ENCODE measurements at regions not wholly inside any gene's neighbourhood (a gene's known extent, or its start where the extent isn't known, plus 50 kb on each side); places are given as distances from the start of the nearest gene placed in this dataset.

DNA sequence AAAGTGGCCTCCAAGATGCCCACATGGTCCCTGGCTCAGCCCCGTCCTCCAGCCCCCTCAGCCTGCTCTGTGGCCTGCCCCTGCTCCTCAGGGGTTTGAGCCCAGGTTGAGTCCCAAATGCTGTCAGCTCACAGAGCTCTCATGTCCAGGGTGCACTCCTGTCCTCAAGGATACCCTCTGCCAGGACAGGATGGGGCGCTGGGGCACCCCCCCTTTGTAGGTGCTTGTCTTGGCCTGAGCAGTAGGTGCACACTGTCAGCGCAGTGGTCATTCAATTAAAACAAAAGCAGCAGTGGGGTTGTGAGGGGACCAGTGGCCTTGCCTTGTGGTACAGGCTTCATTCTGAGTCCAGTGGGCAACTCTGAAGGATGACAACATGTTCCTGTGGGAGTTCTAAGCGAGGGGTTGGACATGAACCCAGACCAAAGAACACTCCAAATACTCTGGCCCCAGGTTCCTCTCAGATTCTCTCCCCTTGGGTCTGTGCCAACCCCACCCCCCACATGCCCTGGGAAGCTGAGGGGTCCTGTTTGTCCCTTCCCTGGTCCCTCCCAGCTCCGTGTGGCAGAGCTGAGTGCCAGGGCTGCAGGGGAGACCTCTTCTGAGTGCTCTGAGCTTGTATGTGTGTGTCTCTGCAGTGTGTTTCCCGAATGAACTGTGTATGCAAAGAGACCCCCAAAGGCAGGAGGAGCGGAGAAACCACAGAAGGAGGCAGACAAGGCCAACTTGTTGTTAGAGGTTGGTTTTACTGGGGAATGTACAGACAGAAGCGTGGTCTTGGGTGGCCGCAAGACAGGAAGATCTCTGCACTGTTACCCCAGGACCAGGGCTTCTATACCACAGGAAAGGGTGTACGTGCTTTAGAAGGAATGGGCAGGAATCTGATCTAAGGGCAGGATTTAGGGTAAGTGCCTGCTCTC lies 155.6 kb upstream of the HS6ST1 start:
- peak; percentile 47 for DNase-seq

DNA sequence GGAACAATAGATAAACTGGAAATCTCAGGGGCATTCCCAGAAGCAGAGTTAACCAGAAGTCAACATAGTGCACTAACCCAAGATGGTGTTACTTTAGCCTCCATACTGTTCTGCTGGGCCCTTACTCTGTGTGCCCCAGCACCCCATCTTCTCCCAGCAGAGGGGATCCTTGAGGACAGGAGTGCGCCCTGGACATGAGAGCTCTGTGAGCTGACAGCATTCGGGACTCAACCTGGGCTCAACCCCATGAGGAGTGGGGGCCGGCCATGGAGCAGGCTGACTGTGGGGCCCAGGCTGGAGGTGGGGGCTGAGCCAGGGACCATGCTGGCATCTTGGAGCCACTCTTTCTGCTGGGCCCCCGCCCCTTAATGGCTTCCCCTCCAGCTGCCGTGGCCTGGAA lies 156.3 kb upstream of the HS6ST1 start:
- DNase-seq, result no peak

DNA sequence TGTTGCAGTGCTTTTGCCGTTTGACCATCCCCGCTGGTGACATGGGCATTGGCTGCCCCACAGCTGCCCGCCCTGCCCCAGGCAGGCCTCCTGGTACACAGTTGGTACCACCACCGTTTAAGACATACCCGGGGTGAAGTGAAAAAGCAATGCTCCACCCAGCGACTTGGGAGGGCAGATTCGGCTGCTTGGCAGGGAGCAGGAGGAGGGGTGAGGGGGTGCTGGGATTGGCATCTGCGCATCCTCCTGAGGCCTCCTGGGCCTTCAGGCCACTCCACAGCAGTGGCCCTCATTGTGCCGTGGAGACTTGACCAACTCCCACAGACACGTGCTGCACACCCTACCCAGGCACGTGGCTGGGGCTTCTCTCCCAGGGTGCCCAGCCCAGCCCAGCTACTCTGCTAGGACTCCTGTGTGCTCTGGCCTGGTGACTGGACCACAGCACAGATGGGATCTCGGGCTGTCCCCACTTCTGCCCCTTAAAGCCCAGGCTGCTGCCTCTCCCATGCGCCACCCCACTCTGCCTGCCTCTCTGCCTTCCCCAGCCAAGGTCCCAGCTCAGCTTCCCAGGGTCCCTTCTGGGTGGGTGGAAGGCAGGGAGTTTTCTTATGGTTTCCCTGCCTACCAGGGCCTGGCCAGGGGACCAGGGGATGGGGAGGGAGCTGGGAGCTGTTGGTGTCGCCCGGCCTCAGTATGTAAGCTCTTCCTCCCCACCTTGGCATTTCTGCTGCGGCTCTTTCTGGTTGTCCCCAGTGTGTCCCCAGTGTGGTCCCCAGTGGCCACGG lies 157.0 kb upstream of the HS6ST1 start:
- DNase-seq, result no peak

DNA sequence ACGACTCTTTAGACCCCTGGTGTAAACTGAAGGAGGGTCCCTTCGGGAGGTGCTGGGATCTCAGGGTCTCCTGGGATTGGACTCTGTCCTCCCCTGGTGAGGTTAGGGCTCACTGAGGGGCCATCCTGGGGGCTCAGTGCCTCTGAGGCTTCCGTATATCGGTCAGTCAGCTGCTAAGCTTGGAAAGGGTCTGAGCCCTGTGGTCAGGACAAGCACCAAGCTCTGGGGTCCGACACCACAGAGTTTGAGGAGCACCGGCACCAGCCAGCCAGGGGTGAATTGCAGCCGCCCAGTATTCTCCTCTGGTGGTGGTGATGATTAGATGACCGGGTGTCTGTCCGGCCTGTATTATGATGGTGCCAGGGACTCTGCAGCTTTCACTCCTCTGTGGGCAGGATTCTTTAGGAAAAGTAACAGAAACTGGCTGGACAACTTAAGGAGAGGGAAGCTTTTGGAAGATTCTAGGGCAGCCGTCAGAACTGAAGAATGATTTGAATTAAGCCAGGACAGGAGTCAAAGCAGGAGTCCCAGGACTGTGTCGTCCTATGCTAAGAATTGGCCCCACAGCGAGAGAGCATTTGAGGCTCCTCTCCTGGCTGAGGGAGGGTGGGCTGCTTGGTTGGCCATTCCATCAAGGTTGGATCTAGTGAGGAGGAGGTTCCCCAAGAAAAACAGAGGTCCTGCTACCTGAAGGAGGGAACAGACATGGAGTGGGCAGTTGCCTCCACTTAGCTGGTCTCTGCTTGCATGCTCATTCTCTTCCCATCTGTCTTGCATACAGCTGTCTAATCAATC lies 158.6 kb upstream of the HS6ST1 start:
- DNase-seq, result no peak

DNA sequence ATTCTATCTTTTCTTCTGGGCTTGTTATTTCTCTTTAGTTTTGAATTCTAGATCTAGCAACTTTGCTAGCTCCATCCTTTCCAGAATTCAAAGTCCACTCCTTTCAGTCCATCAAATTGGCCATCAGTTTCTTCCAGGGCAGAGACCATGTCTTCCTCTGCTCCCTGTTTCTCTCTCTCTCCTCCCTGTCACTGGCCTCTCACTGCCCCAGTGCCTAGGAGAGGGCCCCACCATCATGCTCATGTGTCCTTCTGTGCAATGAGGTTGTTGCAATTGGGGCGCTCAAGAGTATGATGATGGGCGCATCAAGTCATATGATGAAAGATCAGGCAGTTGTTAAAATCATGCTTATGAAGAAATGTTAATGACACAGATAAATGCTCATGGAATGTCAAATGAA lies 159.2 kb upstream of the HS6ST1 start:
- no peak for DNase-seq

DNA sequence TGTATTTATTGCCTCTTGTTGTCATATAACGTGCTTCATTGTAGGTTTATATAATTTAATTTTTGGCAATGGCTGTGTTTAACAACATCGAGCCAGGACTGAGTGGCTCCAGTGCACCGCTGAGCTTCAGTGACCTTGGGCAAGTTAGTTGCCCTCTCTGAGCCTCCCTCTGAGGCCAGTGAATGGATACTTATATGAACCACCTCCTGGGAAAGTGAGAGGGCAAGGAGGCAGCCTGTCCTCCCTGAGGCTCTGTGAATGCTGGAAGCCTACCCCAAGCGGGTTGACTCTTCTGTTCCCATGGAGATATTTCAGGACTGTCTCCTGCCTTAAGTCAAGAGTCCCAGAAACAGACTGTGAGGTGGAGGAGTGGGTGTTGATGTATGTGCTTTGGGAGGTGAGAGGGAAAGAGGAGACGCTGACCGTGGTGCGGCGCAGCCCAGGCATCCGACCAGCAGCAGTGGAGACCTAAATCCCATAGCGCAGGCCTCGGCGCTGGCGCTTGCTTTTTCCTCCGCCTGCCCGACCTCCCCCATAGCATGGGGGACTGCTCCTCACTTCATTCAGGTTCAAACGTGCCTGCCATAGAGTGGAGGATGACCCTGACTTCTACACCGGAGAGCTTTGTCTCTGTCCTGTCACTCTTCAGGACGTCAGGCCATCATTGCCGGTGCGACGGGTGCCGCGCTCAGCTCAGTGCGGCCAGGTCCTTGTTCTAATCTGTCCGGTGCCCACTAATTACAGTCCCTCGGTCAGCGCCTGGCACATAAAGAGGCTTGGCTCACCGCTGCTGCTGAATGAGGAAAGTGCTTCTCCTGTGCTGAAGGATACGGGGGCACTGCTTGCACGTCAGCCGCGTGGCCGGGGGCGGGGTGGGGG lies 167.3 kb upstream of the HS6ST1 start:
- DNase-seq, result no peak

DNA sequence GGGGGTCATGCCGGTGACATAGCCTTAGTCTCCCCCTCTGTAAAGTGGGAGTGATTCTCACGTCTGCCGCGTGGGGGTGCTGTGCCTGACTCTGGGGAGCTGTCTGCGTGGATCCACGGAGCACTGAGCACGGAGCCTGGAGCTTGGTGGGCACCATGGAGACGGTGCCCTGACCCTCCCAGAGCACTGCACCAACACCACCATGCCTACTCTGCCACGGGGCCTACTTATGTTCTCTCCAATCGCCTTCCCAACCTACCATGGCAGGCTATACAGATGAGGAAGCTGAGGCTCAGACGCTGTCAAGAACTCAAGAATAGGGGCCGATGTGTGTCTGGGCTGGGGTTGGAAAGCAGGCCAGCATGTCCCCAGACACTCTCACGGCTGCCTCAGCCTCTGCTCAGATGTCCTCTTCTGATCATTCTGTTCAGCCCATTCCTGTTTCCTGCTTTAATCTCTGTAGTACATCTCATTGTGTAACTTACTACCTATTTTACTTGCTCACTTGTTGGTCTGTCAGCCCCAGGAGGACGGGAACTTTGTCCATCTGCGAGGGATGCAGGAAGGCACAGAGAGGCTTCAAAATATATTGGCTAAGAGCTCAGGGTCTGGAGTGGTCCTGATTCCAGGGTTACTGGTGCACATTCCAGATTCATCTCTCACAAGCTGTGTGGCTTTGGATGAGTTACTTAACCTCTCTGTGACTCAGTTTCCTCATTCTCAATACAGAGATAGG lies 168.1 kb upstream of the HS6ST1 start:
- DNase-seq, result no peak

DNA sequence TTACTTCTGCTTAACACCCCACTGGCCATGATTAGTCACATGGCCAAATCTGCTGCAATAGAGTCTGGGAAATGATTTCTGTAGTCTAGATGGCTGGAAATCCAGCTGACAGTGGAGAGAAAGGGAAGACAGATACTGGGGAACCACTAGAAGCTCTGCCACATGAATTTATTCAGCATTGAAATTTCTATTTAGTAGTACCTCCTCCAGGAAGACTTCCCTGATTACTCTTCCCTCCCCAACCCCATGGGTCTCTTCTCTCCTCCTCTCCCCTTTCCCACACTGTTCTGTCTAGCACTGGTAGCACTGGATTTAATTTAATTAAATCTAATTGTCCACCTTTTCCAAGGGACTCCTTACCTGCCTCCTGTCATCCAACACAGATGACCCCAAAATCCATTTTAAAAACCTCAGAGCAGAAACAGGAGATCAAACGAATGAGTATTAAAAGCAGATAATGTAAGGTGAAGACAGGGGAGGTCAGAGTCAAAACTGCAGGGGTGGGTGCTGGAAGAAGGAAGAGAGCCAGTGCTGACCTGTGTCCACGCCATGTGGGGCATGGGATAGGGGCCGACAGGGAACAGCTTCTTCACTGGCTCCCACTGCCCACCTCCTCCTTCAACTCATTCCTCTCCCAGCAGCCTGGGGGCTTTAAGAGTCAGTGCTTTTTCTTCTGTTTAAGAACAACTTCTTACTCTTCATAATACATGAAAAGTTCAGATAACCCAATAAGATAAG lies 169.2 kb upstream of the HS6ST1 start:
- no peak for DNase-seq

DNA sequence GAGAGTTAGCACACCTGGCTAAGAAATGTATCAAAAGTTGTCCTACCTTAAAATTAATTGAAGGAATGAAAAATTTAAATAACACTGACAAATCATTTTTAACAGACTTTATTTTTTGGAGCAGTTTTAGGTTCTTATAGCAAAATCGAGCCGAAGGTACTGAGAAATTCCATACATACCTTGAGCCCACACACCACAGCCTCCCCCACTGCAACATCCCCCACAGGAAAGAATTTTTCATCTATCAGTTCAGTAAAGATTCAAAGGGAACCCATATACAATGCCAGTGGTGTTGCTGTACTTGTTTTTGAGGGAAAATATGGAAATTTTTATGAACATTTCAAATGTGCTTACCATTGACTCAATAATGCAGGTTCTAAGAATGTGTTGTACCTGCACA lies 169.8 kb upstream of the HS6ST1 start:
- no peak for DNase-seq

DNA sequence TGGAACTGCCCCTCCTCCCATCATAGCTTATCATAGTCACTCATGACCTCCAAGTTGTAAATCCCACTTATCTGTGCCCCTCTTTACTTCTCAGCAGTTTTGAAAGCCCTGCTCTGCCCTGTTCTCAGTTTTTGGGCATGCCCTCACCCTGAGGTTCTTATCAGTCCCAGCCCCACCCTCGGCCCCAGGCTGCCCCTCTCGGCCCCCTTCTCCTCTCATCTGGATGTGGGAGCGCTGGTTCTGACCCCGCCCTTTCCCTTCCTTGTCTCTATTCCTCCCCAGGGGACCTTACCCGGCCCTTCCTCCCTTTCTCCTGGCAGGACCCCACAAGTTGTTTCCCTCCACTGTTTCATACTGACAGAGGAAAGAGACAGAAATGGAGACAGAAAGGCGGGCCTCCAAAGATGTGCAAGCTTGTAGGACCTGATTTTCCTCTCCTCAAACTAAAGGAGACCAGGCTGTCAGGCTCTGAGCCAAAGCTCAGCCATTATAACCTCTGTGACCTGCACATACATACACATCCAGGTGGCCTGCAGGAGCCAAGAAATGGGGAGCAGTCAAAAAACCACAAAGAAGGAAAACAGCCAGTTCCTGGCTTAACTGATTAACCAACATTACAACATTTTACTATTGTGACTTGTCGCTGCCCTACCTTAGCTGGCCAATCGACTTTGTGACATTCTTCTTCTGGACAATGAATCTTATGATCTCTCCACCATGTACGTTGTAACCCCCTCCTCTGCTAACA lies 171.0 kb upstream of the HS6ST1 start:
- DNase-seq, result no peak

DNA sequence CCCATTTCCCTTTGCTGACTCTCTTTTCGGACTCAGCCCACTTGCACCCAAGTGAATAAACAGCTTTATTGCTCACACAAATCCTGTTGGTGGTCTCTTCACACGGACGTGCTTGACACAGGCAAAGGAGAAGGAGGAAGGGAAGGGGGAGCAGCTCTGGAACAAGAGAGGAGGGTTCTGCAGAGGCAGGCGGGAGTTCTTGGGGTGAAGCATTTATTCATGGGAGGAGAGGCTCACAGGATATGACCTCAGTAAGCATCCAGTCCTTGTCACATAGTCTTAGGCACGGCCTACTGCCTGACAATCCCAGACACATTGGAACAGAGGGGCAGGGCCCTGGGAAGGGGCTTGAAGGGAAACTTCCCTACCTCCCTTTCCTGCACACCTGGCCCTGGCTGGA lies 171.7 kb upstream of the HS6ST1 start:
- DNase-seq, result no peak

DNA sequence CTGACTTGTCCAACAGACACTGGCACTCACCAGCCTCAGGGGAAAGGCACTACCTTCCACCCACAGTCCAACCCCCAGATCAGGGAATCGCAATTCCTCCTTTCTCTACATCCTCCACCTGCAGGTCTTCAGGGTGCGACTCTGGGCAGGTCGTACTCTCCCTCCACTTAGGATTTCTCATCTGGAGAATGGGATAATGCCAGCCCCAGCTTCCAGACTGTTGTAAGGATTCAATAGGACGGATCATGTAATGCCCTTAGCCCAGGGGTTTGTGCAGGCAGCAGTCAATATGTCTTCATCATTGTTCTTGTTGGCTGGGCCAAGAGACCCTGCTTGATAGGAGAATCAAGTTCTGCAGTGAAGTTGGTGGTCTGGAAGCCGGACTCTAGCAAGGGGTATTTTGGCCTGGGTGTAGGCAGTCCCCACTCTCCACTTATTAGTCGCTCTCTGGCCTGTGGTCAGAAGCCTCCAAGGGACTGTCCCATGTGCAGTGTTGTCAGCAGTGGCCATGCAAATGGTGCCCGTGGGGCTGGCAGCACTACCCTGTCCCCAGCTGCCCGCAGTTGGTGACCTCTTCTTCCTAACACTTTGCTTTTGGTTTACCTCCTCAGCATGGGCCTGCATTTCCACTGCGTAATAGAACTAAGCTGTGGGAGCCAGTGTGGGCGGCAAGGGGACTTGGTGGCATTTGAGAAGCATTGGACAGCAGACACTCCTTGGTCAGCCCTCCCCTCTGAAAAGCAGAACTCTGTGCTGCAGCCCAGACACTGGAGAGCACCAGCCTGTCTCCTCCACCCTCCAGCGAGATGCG lies 172.4 kb upstream of the HS6ST1 start:
- DNase-seq, result no peak

DNA sequence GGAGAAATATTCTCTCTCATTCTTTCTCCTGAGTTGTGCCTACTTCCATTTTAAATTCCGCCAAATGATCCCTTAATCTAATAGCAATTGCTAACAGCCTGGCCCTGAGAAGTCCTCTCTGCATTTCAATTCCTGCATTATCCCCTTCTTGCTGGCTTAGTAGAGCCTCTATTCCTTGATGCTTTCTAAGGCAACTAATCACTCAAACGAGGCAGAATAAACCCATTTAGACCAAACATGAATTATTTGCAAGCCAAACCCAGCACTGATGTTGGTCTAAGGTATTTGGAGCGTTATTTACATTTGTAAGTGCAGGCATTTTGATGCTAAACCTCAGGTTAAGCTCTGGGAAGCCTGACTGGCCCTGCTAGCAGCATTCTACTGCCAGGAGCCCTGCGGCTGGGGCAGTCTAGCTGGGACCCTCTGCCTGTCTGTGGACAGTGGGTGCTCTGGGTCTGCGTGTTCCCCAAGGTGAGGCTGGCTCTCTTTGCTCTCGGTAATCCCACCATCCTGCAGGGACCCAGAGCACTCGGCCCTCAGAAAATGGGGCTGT lies 173.1 kb upstream of the HS6ST1 start:
- DNase-seq, result no peak

DNA sequence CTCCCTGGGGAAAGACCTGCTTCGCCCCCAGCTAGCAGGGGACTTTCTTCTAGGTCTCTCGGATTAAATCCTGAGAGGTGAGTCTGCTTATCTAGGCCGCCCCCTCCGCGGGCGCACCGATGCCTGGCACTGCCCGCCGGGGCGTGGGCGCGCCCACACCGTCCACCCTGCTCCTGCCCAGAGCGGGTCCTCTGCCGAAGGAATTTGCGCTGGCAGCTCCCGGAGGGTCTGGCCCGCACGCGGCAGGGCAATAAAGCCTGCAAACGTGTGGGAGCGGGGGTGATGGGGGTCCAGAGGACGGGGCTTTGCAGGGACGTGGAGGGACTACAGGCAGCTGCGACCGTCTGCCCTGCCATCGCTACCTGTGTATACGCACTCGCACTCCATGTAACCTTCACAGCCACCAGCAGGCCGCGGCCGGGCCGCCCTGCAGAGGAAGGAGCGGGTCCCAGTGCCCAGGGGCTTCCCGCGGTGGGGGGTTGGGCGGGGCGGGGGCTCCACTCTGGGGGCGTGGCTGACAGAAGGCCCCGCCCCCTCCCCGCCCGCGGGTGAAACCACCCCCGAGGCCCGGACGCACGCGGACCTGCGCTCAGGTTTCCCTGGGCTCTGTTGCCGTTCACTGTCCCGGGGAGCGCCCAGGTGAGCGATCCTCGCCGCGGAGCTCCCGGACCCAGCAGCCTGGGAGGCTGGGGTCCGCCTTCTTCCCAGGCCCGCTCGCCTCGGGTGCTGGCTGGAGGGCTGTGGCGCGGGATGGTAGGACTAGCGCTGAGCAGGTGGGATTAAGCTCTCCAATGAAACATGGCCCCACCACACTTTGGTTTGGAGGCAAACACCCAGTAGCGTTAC lies 174.5 kb upstream of the HS6ST1 start:
- DNase-seq, result no peak

DNA sequence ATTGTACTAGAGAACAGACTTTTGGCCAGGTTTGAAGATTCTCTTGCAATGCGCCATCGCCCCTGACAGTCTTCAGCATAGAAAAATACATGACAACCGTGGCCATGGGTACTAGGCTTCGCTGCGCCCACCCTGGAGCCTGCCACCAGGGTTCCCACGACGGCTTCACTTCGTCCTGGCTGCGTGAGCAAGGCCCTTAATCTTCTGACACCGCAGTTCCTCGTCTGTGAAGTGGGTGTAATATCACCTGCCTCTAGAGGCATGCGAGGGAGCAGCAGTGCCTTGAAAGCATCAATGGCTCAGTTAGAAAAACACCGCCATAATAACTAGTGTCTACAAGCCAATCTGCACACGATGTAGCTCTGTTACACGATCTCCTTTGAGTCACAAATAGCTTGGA lies 175.2 kb upstream of the HS6ST1 start:
- no peak for DNase-seq

DNA sequence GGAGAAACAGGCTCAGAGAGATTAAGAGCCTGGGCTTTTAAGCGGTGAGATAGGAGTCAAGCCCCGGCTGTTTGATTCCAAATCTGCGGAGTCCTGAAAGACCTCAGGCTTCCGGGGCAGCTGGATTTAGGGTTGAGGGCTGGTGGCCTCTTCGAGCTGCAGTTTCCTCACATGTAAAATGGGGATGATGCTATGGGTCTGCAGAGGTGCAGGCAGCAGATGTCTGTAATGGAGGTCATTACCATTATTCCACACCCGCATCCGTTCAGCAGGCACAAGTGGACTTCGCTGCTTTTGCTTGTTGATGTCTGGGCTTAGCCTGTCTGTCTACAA lies 175.6 kb upstream of the HS6ST1 start:
- no peak for DNase-seq

DNA sequence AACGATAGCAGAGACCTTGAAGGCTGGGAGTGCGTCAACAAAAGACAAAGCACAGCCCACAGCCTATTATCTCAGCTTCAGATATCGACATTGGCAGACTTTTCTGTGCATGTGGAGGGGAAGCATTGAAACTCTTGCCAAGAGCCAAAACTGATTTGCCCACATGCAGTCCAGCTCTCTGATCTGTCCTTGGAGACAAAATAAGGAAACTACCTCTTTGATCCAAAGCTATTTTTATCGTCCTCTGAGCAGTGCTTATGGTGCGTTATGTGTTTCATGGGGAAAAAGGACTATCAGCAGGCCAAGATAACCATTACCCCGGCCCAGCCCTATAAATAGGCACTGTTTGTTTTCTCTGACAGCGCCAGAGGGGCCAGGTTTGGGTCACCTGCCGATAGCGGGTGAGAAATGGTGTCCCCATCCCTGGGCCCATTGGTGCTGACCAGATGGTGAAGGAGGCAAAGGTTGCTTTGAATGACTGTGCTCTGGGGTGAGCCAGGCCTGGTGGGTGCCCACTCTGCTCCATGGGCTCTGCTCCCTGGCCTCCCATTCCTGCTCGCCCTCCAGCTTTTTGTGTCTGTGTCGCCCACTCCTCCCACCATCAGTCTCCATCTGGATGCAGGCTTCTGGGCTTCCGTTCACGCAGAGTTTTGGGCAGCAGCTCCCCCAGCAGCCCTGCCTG lies 176.1 kb upstream of the HS6ST1 start:
- DNase-seq, result no peak

Data from left hindlimb (tissue), 1 donor.